Panc1 (cell line): ENCODE measurements at regions not wholly inside any gene's neighbourhood (a gene's known extent, or its start where the extent isn't known, plus 50 kb on each side); places are given as distances from the start of the nearest gene placed in this dataset.

ENCODE experiments used
- ATAC-seq: fragments of 200-7000 bp; cut with Tn5 transposase; 2 replicates; pipeline ENCODE4 v1.9.1; 2020; ENCODE audit warnings: mild to moderate bottlenecking, moderate library complexity
- BruUV-seq: library from RNA; stranded (reverse); fragments of 400-500 nt; replicated peaks from 2 replicates; lab custom pipeline; 2021; lab: Mats Ljungman, UMichigan
- CTCF ChIA-PET: fragments of 300-600 bp; sonication (Branson Sonifier 250); formaldehyde crosslinking; loops from one replicate; lab custom pipeline; 2022; ENCODE audit warnings: antibody characterized with exemption; lab: Charles Lee
- POLR2A ChIA-PET: fragments of 300-600 bp; sonication (Branson Sonifier 250); formaldehyde crosslinking; loops from one replicate; lab custom pipeline; 2022; ENCODE audit warnings: antibody characterized with exemption; lab: Charles Lee
- DNase-seq: peaks from one replicate; pipeline ENCODE4 v3.0.0-alpha.2; 2010; ENCODE audit warnings: low read depth, low spot score
- H3K27ac ChIP-seq: 2 replicates; pipeline ENCODE4 v1.5.1; 2011; ENCODE audit warnings: mild to moderate bottlenecking, low read length, inconsistent platforms
- H3K27me3 ChIP-seq: fragments of 200-500 bp; sonication (Bioruptor generic); 2 replicates; pipeline ENCODE4 v1.6.0; 2014; ENCODE audit warnings: low read length, inconsistent platforms; ENCODE audit not compliant: control insufficient read depth, insufficient read depth
- H3K36me3 ChIP-seq: fragments of 200-500 bp; sonication (Bioruptor generic); 2 replicates; pipeline ENCODE4 v1.5.1; 2014; ENCODE audit warnings: inconsistent platforms, mild to moderate bottlenecking, low read length, moderate library complexity; ENCODE audit not compliant: control insufficient read depth, insufficient read depth
- H3K4me1 ChIP-seq: 2 replicates; pipeline ENCODE4 v1.5.1; 2011; ENCODE audit warnings: inconsistent platforms, mild to moderate bottlenecking, low read length, moderate library complexity; ENCODE audit not compliant: control insufficient read depth, insufficient read depth
- H3K4me3 ChIP-seq, 2 experiments: 2 replicates each; pipeline ENCODE4 v1.5.1; 2011 to 2012; ENCODE audit warnings: low read depth in 2 of 2, low read length in 2 of 2, mild to moderate bottlenecking in 2 of 2, inconsistent platforms in 1 of 2, moderate library complexity in 1 of 2
- H3K9me3 ChIP-seq: fragments of 200-500 bp; sonication (Bioruptor generic); 2 replicates; pipeline ENCODE4 v1.5.1; 2014; ENCODE audit warnings: low read depth, mild to moderate bottlenecking, inconsistent platforms, low read length, moderate library complexity; ENCODE audit not compliant: control insufficient read depth, insufficient read depth
- CTCF ChIP-seq: fragments of 450-650 bp; IDR thresholded peaks from 2 replicates; pipeline ENCODE4 v1.5.1; 2017; ENCODE audit warnings: mild to moderate bottlenecking
- POLR2AphosphoS5 ChIP-seq: IDR thresholded peaks from 2 replicates; pipeline ENCODE4 v1.6.1; 2012; ENCODE audit warnings: mild to moderate bottlenecking, low read depth, low read length, moderate library complexity
- REST ChIP-seq, 2 experiments: IDR thresholded peaks; 2 replicates each; pipeline ENCODE4 v1.6.1; 2011 to 2012; ENCODE audit warnings: low read depth in 2 of 2, control low read depth in 1 of 2, low read length in 1 of 2, mild to moderate bottlenecking in 1 of 2, moderate library complexity in 1 of 2; ENCODE audit not compliant: insufficient read depth in 1 of 2
- SIN3A ChIP-seq: IDR thresholded peaks from 2 replicates; pipeline ENCODE4 v1.6.1; 2012; ENCODE audit warnings: low read depth, mild to moderate bottlenecking, low read length, moderate library complexity, borderline replicate concordance; ENCODE audit not compliant: insufficient read depth
- TCF7L2 ChIP-seq: IDR thresholded peaks from 2 replicates; pipeline ENCODE4 v1.6.1; 2011; ENCODE audit warnings: mild to moderate bottlenecking, low read depth, low read length, inconsistent platforms
- in situ Hi-C: cut with HindIII; loops from 2 replicates; pipeline ENCODE4 v1.10.0; 2016; ENCODE audit warnings: low sequenced_read_pairs, low pct_unique_long_range_greater_than_20kb
- intact Hi-C: fragments of 100-400 bp; cut with micrococcal nuclease; formaldehyde crosslinking; loops from one replicate; pipeline ENCODE4 v1.10.0; 2022; ENCODE audit not compliant: unreplicated experiment

- Histone ChIP-seq H3K9me3 (no peaks in the 10 kb centered on the region), H3K36me3 (no peaks in the 10 kb centered on the region), H3K4me1 (no peaks in the 10 kb centered on the region), H3K27me3 (no peaks in the 10 kb centered on the region), H3K4me3 (no peak overlapping the region), H3K27ac (no peak overlapping the region)
- no peak for ATAC-seq
- intact Hi-C loops (no loop called here), in situ Hi-C loops (no loop called here)
- ChIA-PET POLR2A (interaction anchor here (0.6 kb wide), 1 partner anchor 106 kb away, joined by 3 read pairs; no protein-coding TSS in a partner anchor), CTCF (no interaction called here)
- TF ChIP-seq REST (IDR thresholded peaks at IDR 0.05; ENCODE audit: insufficient read depth in 1 of 2, low read depth in 2 of 2, low read length in 1 of 2): peak; percentile 82 to 86
- no peak for TF ChIP-seq CTCF
- no TSS peak for BruUV-seq
- DNase-seq: no peak
These were observed 282.1 kb downstream of the RPS29 start for GRCh38 chr14:49303946-49304516.

GRCh38 chr14:49297102-49297501, 289.1 kb downstream of the RPS29 start:
- Histone ChIP-seq H3K4me3 (no peak overlapping the region), H3K36me3 (no peaks in the 10 kb centered on the region), H3K27ac (no peak overlapping the region), H3K4me1 (no peaks in the 10 kb centered on the region), H3K9me3 (no peaks in the 10 kb centered on the region), H3K27me3 (no peaks in the 10 kb centered on the region)
- ATAC-seq (no peak), DNase-seq (no peak)
- TF ChIP-seq CTCF (no peak), REST (IDR thresholded peaks at IDR 0.05; ENCODE audit: insufficient read depth in 1 of 2, low read depth in 2 of 2, low read length in 1 of 2) (no peak), POLR2AphosphoS5 (no peak), TCF7L2 (no peak), SIN3A (no peak)
- in situ Hi-C loops (no loop called here), intact Hi-C loops (no loop called here)
- BruUV-seq: no TSS peak
- ChIA-PET POLR2A (no interaction called here), CTCF (no interaction called here)
